ENCODE measurements at regions not wholly inside any gene's neighbourhood (a gene's known extent, or its start where the extent isn't known, plus 50 kb on each side); places are given as distances from the start of the nearest gene placed in this dataset.

GRCh38 chr3:25038922-25039321 lies 389.1 kb upstream of the RARB start:
- TF ChIP-seq CTCF (IDR thresholded peaks at IDR 0.05) = no peak
- no peak overlapping the region for H3K27ac Mint-ChIP-seq
- H3K9me3 Mint-ChIP-seq = no peaks in the 10 kb centered on the region
- ChIA-PET CTCF (interaction anchor here (0.9 kb wide), 2 partner anchors 9 to 274 kb away, joined by 3 read pairs; no protein-coding TSS in a partner anchor), POLR2A (no interaction called here)
- H3K4me1 Mint-ChIP-seq (ENCODE audit: low read depth) = no peaks in the 10 kb centered on the region
- intact Hi-C loops (cut with micrococcal nuclease) = no loop called here
- no peak overlapping the region for H3K4me3 Mint-ChIP-seq
- no peaks in the 10 kb centered on the region for H3K27me3 Mint-ChIP-seq
- DNase-seq = no peak
- H3K36me3 Mint-ChIP-seq (ENCODE audit: low read depth) = no peaks in the 10 kb centered on the region
- ATAC-seq = no peak

- ChIA-PET POLR2A (no interaction called here), CTCF (no interaction called here)
- no peaks in the 10 kb centered on the region for H3K4me1 Mint-ChIP-seq (ENCODE audit: low read depth)
- intact Hi-C loops (cut with micrococcal nuclease) = no loop called here
- no peaks in the 10 kb centered on the region for H3K27me3 Mint-ChIP-seq
- no peak overlapping the region for H3K4me3 Mint-ChIP-seq
- no peak for TF ChIP-seq CTCF (IDR thresholded peaks at IDR 0.05)
- ATAC-seq = no peak
- H3K27ac Mint-ChIP-seq = no peak overlapping the region
- no peak for DNase-seq
- H3K36me3 Mint-ChIP-seq (ENCODE audit: low read depth) = no peaks in the 10 kb centered on the region
- no peaks in the 10 kb centered on the region for H3K9me3 Mint-ChIP-seq
These were observed 387.3 kb upstream of the RARB start for GRCh38 chr3:25040748-25041147.

GRCh38 chr3:25041871-25042584 lies 386.0 kb upstream of the RARB start:
- DNase-seq = no peak
- H3K36me3 Mint-ChIP-seq (ENCODE audit: low read depth) = no peaks in the 10 kb centered on the region
- intact Hi-C loops (cut with micrococcal nuclease) = no loop called here
- POLR2A ChIA-PET = no interaction called here
- no peaks in the 10 kb centered on the region for H3K4me1 Mint-ChIP-seq (ENCODE audit: low read depth)
- no peak overlapping the region for H3K4me3 Mint-ChIP-seq
- CTCF ChIA-PET = no interaction called here
- no peaks in the 10 kb centered on the region for H3K9me3 Mint-ChIP-seq
- H3K27ac Mint-ChIP-seq = no peak overlapping the region
- TF ChIP-seq CTCF (IDR thresholded peaks at IDR 0.05) = no peak
- no peaks in the 10 kb centered on the region for H3K27me3 Mint-ChIP-seq
- no peak for ATAC-seq

- no peak overlapping the region for H3K4me3 Mint-ChIP-seq
- TF ChIP-seq CTCF (IDR thresholded peaks at IDR 0.05) = no peak
- H3K27ac Mint-ChIP-seq = no peak overlapping the region
- no peaks in the 10 kb centered on the region for H3K9me3 Mint-ChIP-seq
- POLR2A ChIA-PET = no interaction called here
- H3K36me3 Mint-ChIP-seq (ENCODE audit: low read depth) = no peaks in the 10 kb centered on the region
- DNase-seq (no peak), ATAC-seq (no peak)
- CTCF ChIA-PET = no interaction called here
- H3K27me3 Mint-ChIP-seq = no peaks in the 10 kb centered on the region
- intact Hi-C loops (cut with micrococcal nuclease) = no loop called here
- no peaks in the 10 kb centered on the region for H3K4me1 Mint-ChIP-seq (ENCODE audit: low read depth)
These were observed 384.9 kb upstream of the RARB start for GRCh38 chr3:25043177-25043576.

GRCh38 chr3:25043749-25044148 lies 384.3 kb upstream of the RARB start:
- TF ChIP-seq CTCF (IDR thresholded peaks at IDR 0.05) = no peak
- intact Hi-C loops (cut with micrococcal nuclease) = no loop called here
- no peaks in the 10 kb centered on the region for H3K27me3 Mint-ChIP-seq
- no peaks in the 10 kb centered on the region for H3K36me3 Mint-ChIP-seq (ENCODE audit: low read depth)
- no peaks in the 10 kb centered on the region for H3K9me3 Mint-ChIP-seq
- CTCF ChIA-PET = no interaction called here
- POLR2A ChIA-PET = no interaction called here
- ATAC-seq (no peak), DNase-seq (no peak)
- no peak overlapping the region for H3K4me3 Mint-ChIP-seq
- H3K27ac Mint-ChIP-seq = no peak overlapping the region
- H3K4me1 Mint-ChIP-seq (ENCODE audit: low read depth) = no peaks in the 10 kb centered on the region

Measured in activated CD8-positive, alpha-beta T cell treated with anti-CD3 and anti-CD28 coated beads for 36 hours (primary cell).